ENCODE measurements at regions not wholly inside any gene's neighbourhood (a gene's known extent, or its start where the extent isn't known, plus 50 kb on each side); places are given as distances from the start of the nearest gene placed in this dataset.

DNA sequence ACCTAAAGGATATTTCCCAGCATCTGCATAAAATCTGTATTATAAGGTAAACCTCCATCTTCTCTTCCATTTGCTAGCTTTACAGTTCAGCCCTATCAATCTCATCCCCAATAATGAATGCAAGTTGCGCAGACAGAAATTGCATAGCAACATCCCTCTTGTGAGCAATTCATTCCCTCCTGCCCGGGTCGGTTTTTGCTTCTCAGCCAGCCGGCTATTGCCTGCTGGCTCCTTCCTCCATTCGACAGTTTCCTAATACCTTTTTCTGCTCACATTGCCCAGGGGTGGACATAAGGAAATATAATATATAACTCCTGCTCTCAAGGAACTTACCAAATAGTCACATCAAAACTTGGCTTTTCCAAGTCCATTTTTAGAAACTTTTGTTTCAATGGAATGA lies 125.2 kb downstream of the FGF9 start:
- POLR2A ChIA-PET: no interaction called here
- no peak for FAIRE-seq
- dilution Hi-C loops (cut with MboI; ENCODE audit: extremely low pct_ligation_motif_present, low sequenced_read_pairs): no loop called here

DNA sequence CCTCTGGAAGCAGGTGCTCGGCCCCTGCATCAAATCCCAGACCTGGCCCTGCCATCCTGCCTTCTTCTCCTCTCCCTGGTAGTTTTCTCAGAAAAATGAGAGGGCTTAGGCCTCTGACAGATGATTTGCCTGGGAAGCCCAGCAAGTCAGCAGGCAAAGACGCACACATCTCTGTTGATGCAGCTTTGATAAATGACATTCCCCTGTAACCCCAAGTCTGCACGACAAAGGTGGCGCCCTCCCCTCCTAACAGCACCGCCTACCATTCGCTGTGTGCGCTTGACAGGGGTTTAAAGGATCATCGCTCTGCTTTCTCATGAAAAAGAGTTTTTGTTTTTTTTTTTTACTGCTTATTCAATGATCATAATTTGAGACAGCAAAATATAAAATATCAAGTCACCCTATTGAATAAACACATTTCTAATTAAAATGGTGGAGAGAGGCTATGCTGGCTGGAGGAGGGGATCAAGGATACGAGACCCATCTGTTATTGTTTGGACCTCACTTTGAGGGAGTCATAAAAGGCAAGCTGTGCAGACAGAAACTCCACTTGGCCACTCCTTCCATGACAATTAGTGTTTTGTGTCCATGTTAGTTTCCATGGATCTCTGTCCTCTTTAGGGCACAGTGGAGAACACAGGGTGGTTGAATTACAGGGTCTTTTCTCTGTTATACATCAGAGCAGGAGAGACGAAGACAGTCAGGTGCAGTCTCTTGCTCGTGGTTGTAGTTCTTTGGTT lies 126.1 kb downstream of the FGF9 start:
- H3K79me2 ChIP-seq (ENCODE audit: control insufficient read depth, insufficient read depth, low read length): no peaks in the 10 kb centered on the region
- TF ChIP-seq EZH2 (IDR thresholded peaks at IDR 0.05; ENCODE audit: borderline replicate concordance, low read depth, low read length, severe bottlenecking) (no peak), MYC (IDR thresholded peaks at IDR 0.05; ENCODE audit: low read depth, low read length) (no peak), POLR2AphosphoS5 (IDR thresholded peaks at IDR 0.05; ENCODE audit: insufficient read depth, low read depth, low read length) (no peak), FOS (IDR thresholded peaks at IDR 0.05; ENCODE audit: borderline replicate concordance, insufficient read depth, low read length) (no peak), POLR2A (IDR thresholded peaks at IDR 0.05; ENCODE audit: low read depth, low read length) (no peak), GATA2 (IDR thresholded peaks at IDR 0.05; ENCODE audit: insufficient read depth, insufficient read length, low read depth, low read length) (no peak), JUN (IDR thresholded peaks at IDR 0.05; ENCODE audit: borderline replicate concordance, insufficient read depth, insufficient read length, low read depth) (no peak)
- TF ChIP-seq, protein P1, sequence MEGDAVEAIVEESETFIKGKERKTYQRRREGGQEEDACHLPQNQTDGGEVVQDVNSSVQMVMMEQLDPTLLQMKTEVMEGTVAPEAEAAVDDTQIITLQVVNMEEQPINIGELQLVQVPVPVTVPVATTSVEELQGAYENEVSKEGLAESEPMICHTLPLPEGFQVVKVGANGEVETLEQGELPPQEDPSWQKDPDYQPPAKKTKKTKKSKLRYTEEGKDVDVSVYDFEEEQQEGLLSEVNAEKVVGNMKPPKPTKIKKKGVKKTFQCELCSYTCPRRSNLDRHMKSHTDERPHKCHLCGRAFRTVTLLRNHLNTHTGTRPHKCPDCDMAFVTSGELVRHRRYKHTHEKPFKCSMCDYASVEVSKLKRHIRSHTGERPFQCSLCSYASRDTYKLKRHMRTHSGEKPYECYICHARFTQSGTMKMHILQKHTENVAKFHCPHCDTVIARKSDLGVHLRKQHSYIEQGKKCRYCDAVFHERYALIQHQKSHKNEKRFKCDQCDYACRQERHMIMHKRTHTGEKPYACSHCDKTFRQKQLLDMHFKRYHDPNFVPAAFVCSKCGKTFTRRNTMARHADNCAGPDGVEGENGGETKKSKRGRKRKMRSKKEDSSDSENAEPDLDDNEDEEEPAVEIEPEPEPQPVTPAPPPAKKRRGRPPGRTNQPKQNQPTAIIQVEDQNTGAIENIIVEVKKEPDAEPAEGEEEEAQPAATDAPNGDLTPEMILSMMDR (IDR thresholded peaks at IDR 0.05; ENCODE audit: extremely low read depth in 1 of 2, insufficient read depth in 1 of 2, low read depth in 1 of 2, low read length in 2 of 2): no peak
- TF ChIP-seq, protein P2, sequence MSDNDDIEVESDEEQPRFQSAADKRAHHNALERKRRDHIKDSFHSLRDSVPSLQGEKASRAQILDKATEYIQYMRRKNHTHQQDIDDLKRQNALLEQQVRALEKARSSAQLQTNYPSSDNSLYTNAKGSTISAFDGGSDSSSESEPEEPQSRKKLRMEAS (IDR thresholded peaks at IDR 0.05; ENCODE audit: insufficient read depth, insufficient read length): no peak
- no TSS peak for BruUV-seq (replicated peaks)
- H3K9me1 ChIP-seq (replicated peaks; ENCODE audit: control insufficient read depth, extremely low read depth, insufficient read depth, low read length): no peaks in the 10 kb centered on the region
- dilution Hi-C loops (cut with MboI; ENCODE audit: extremely low pct_ligation_motif_present, low sequenced_read_pairs): no loop called here
- peaks cover 9% of the 10 kb centered on the region for H3K9me3 ChIP-seq (replicated peaks; ENCODE audit: control insufficient read depth, insufficient read depth, low read length)
- H4K20me1 ChIP-seq (replicated peaks; ENCODE audit: control insufficient read depth, extremely low read depth, insufficient read depth, low read length): no peaks in the 10 kb centered on the region
- FAIRE-seq (no peak), DNase-seq (ENCODE audit: low read depth, low spot score) (no peak)
- H2AFZ ChIP-seq (ENCODE audit: low read depth, low read length): no peak overlapping the region
- H3K9ac ChIP-seq (replicated peaks; ENCODE audit: extremely low read depth, insufficient read depth, low read length): no peak overlapping the region
- no peaks in the 10 kb centered on the region for H3K36me3 ChIP-seq (ENCODE audit: control insufficient read depth in 2 of 2, extremely low read depth in 1 of 2, insufficient read depth in 2 of 2, low read length in 2 of 2)
- H3K4me2 ChIP-seq (ENCODE audit: insufficient read depth, low read length): no peak overlapping the region
- intact Hi-C loops (cut with micrococcal nuclease): no loop called here
- ChIA-PET POLR2A (no interaction called here), CTCF (no interaction called here)
- H3K4me3 ChIP-seq (replicated peaks in 1 of 3; ENCODE audit: insufficient read depth in 1 of 3, low read depth in 1 of 3, low read length in 3 of 3): no peak overlapping the region
- no peaks in the 10 kb centered on the region for H3K27me3 ChIP-seq (ENCODE audit: control insufficient read depth in 2 of 2, insufficient read depth in 2 of 2, low read length in 2 of 2)
- no peaks in the 10 kb centered on the region for H3K4me1 ChIP-seq (ENCODE audit: control insufficient read depth, extremely low read depth, insufficient read depth, low read length)
- H3K27ac ChIP-seq (ENCODE audit: insufficient read depth, low read depth, low read length): no peak overlapping the region

More for the DNA sequence above, 125.2 kb downstream of the FGF9 start:
- no peak for TF ChIP-seq POLR2AphosphoS5 (IDR thresholded peaks at IDR 0.05; ENCODE audit: insufficient read depth, low read depth, low read length)
- TF ChIP-seq GATA2 (IDR thresholded peaks at IDR 0.05; ENCODE audit: insufficient read depth, insufficient read length, low read depth, low read length): no peak
- TF ChIP-seq, protein P2 (IDR thresholded peaks at IDR 0.05; ENCODE audit: insufficient read depth, insufficient read length): no peak
- TF ChIP-seq FOS (IDR thresholded peaks at IDR 0.05; ENCODE audit: borderline replicate concordance, insufficient read depth, low read length): no peak
- no peak for TF ChIP-seq POLR2A (IDR thresholded peaks at IDR 0.05; ENCODE audit: low read depth, low read length)
- Histone ChIP-seq H3K4me1 (ENCODE audit: control insufficient read depth, extremely low read depth, insufficient read depth, low read length) (no peaks in the 10 kb centered on the region), H3K27me3 (ENCODE audit: control insufficient read depth in 2 of 2, insufficient read depth in 2 of 2, low read length in 2 of 2) (no peaks in the 10 kb centered on the region), H3K36me3 (ENCODE audit: control insufficient read depth in 2 of 2, extremely low read depth in 1 of 2, insufficient read depth in 2 of 2, low read length in 2 of 2) (no peaks in the 10 kb centered on the region), H3K9me1 (replicated peaks; ENCODE audit: control insufficient read depth, extremely low read depth, insufficient read depth, low read length) (no peaks in the 10 kb centered on the region), H2AFZ (ENCODE audit: low read depth, low read length) (no peak overlapping the region), H4K20me1 (replicated peaks; ENCODE audit: control insufficient read depth, extremely low read depth, insufficient read depth, low read length) (no peaks in the 10 kb centered on the region), H3K4me2 (ENCODE audit: insufficient read depth, low read length) (no peak overlapping the region), H3K27ac (ENCODE audit: insufficient read depth, low read depth, low read length) (no peak overlapping the region), H3K9ac (replicated peaks; ENCODE audit: extremely low read depth, insufficient read depth, low read length) (no peak overlapping the region), H3K4me3 (replicated peaks in 1 of 3; ENCODE audit: insufficient read depth in 1 of 3, low read depth in 1 of 3, low read length in 3 of 3) (no peak overlapping the region), H3K79me2 (ENCODE audit: control insufficient read depth, insufficient read depth, low read length) (no peaks in the 10 kb centered on the region), H3K9me3 (replicated peaks; ENCODE audit: control insufficient read depth, insufficient read depth, low read length) (peaks cover 8% of the 10 kb centered on the region)
- CTCF ChIA-PET: no interaction called here
- BruUV-seq (replicated peaks): no TSS peak
- DNase-seq (ENCODE audit: low read depth, low spot score): no peak
- intact Hi-C loops (cut with micrococcal nuclease): no loop called here

Data from endothelial cell of umbilical vein (primary cell).